Uterus (tissue), 3 donors: ENCODE measurements at regions not wholly inside any gene's neighbourhood (a gene's known extent, or its start where the extent isn't known, plus 50 kb on each side); places are given as distances from the start of the nearest gene placed in this dataset.

Experiments
- DNase-seq, 2 donors: peaks; one replicate each; pipeline ENCODE4 v3.0.0-alpha.2; 2019 to 2020
- H3K27ac ChIP-seq, 2 donors: fragments of 200-600 bp; sonication (generic); 1 replicate in 1 of 2; 2 replicates in 1 of 2; pipeline ENCODE4 v1.5.1; 2016 to 2018
- H3K27me3 ChIP-seq, 2 donors: fragments of 200-600 bp; sonication (generic); one replicate each; pipeline ENCODE4 v1.5.1; 2018 to 2019; ENCODE audit warnings: control low read depth in 1 of 2
- H3K36me3 ChIP-seq, 2 donors: fragments of 200-600 bp; sonication (generic); one replicate each; pipeline ENCODE4 v1.5.1; 2019; ENCODE audit warnings: control low read depth in 1 of 2
- H3K4me1 ChIP-seq, 2 donors: fragments of 200-600 bp; sonication (generic); one replicate each; pipeline ENCODE4 v1.5.1; 2018 to 2019; ENCODE audit warnings: control low read depth in 1 of 2
- H3K4me3 ChIP-seq, 2 donors: fragments of 200-600 bp; sonication (generic); 1 replicate in 1 of 2; 2 replicates in 1 of 2; pipeline ENCODE4 v1.5.1; 2018 to 2019; ENCODE audit warnings: mild to moderate bottlenecking in 1 of 2
- H3K9me3 ChIP-seq, 2 donors: fragments of 200-600 bp; sonication (generic); one replicate each; pipeline ENCODE4 v1.5.1; 2019; ENCODE audit warnings: control low read depth in 1 of 2
- POLR2A ChIP-seq, 2 donors: fragments of 450-650 bp; IDR thresholded peaks; one replicate each; pipeline ENCODE4 v1.6.1; 2016; ENCODE audit warnings: antibody characterized with exemption in 2 of 2, mild to moderate bottlenecking in 1 of 2, moderate library complexity in 1 of 2
- intact Hi-C: fragments of 100-400 bp; cut with DNase I; formaldehyde crosslinking; loops from one replicate; pipeline ENCODE4 v1.15.1; 2023; ENCODE audit warnings: low total_unique reads
- TF ChIP-seq, protein P1 (sequence below), 4 experiments: fragments of 200-600 bp in 2 of 4; fragments of 450-650 bp in 2 of 4; sonication (generic) in 2 of 4; IDR thresholded peaks; one replicate each; pipeline ENCODE4 v1.5.1; 2016 to 2019; ENCODE audit warnings: antibody characterized with exemption in 4 of 4, mild to moderate bottlenecking in 2 of 4, moderate library complexity in 1 of 4
- donor health status: DM: yes; HTN: yes; CAD: no.

DNA sequence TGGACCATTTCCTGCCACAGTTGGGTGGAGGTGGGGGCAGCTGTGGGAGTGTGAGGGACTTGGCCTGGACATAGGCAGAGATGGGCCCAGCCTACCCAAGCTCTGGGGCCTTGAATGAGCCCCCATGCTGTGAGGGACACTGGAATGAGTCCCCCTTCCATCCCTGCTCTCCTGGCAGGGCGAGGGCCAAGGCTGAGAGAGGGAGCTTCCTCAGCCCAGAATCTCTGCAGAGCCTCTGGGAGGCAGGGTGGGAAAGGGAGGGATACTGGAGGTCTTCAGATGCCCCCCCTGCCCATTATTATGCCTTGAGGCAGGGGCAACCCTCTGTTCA lies 124.5 kb upstream of the PJA1 start:
- peaks cover 0 to 4% of the 10 kb centered on the region in 2 donors for H3K4me1 ChIP-seq
- peak overlapping the region; percentile 36 to 67 for H3K27ac ChIP-seq
- no peaks in the 10 kb centered on the region for H3K9me3 ChIP-seq
- DNase-seq, result peak in 1 of 2 donors; percentile 28
- intact Hi-C loops, result loop anchor here (5.0 to 10.0 kb wide), 2 partner anchors 225 to 462 kb away; partner anchors contain the start of gene EFNB1
- H3K4me3 ChIP-seq, result no peak overlapping the region
- H3K27me3 ChIP-seq, result no peaks in the 10 kb centered on the region
- TF ChIP-seq, protein P1, sequence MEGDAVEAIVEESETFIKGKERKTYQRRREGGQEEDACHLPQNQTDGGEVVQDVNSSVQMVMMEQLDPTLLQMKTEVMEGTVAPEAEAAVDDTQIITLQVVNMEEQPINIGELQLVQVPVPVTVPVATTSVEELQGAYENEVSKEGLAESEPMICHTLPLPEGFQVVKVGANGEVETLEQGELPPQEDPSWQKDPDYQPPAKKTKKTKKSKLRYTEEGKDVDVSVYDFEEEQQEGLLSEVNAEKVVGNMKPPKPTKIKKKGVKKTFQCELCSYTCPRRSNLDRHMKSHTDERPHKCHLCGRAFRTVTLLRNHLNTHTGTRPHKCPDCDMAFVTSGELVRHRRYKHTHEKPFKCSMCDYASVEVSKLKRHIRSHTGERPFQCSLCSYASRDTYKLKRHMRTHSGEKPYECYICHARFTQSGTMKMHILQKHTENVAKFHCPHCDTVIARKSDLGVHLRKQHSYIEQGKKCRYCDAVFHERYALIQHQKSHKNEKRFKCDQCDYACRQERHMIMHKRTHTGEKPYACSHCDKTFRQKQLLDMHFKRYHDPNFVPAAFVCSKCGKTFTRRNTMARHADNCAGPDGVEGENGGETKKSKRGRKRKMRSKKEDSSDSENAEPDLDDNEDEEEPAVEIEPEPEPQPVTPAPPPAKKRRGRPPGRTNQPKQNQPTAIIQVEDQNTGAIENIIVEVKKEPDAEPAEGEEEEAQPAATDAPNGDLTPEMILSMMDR (IDR thresholded peaks at IDR 0.05), result no peak
- no peak for TF ChIP-seq POLR2A (IDR thresholded peaks at IDR 0.05)
- H3K36me3 ChIP-seq, result no peaks in the 10 kb centered on the region

GRCh38 chrX:69289046-69289792 lies 124.0 kb upstream of the PJA1 start:
- DNase-seq, result no peak
- intact Hi-C loops, result loop anchor here (5.0 to 10.0 kb wide), 2 partner anchors 224 to 462 kb away; partner anchors contain the start of gene EFNB1
- TF ChIP-seq, protein P1 (IDR thresholded peaks at IDR 0.05), result no peak
- TF ChIP-seq POLR2A (IDR thresholded peaks at IDR 0.05), result no peak
- Histone ChIP-seq H3K27ac (peak overlapping the region; percentile 36 to 67), H3K9me3 (no peaks in the 10 kb centered on the region), H3K4me1 (peaks cover 0 to 4% of the 10 kb centered on the region in 2 donors), H3K4me3 (no peak overlapping the region), H3K27me3 (no peaks in the 10 kb centered on the region), H3K36me3 (no peaks in the 10 kb centered on the region)

DNA sequence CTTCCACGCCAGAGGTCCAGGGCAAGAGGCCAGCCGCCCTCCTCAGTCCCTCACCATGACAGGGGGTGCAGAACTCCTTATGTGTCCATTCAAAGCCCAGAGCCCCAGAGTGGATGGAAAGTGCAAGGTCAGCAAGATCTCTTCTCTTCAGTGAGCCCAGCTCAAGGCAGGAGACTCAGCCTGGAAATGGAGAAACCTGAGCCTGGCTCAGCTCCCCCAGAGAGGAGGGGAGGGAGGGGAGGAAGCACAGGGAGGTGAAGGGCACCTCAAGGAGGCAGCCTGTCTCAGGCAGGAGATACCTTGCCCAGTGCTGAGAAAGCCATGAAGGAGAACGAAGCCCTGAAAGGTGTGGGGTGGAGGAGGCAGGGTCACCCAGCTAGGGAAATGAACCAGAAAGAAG lies 121.8 kb upstream of the PJA1 start:
- DNase-seq, result no peak
- Histone ChIP-seq H3K27ac (no peak overlapping the region), H3K36me3 (no peaks in the 10 kb centered on the region), H3K4me3 (no peak overlapping the region), H3K9me3 (no peaks in the 10 kb centered on the region), H3K27me3 (no peaks in the 10 kb centered on the region), H3K4me1 (peaks cover 0 to 4% of the 10 kb centered on the region in 2 donors)
- intact Hi-C loops, result loop anchor here (5.0 to 10.0 kb wide), 2 partner anchors 222 to 460 kb away; partner anchors contain the start of gene EFNB1
- TF ChIP-seq POLR2A (IDR thresholded peaks at IDR 0.05), result no peak
- TF ChIP-seq, protein P1 (IDR thresholded peaks at IDR 0.05), result no peak

DNA sequence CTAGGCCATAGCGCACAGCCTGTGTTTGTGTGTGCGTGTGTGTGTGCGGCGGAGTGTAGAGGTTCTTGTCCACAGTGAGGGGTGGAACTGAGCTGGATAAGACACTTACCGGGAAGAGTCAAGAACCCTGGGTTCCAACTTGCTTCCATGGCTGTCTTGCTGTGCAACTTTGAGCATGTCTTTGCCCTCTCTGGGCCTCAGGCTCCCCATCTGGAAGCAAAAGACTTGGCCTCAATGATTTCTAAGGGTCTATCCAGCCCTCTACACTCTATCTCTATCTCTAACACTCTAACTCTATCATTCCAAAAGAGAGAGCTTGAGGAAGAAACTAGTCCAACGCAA lies 121.3 kb upstream of the PJA1 start:
- intact Hi-C loops, result loop anchor here (5.0 to 10.0 kb wide), 2 partner anchors 222 to 459 kb away; partner anchors contain the start of gene EFNB1
- Histone ChIP-seq H3K36me3 (no peaks in the 10 kb centered on the region), H3K4me1 (peaks cover 0 to 4% of the 10 kb centered on the region in 2 donors), H3K27me3 (no peaks in the 10 kb centered on the region), H3K9me3 (no peaks in the 10 kb centered on the region), H3K27ac (peak overlapping the region; percentile 70 to 87), H3K4me3 (no peak overlapping the region)
- DNase-seq, result no peak
- no peak for TF ChIP-seq POLR2A (IDR thresholded peaks at IDR 0.05)
- TF ChIP-seq, protein P1 (IDR thresholded peaks at IDR 0.05), result no peak

DNA sequence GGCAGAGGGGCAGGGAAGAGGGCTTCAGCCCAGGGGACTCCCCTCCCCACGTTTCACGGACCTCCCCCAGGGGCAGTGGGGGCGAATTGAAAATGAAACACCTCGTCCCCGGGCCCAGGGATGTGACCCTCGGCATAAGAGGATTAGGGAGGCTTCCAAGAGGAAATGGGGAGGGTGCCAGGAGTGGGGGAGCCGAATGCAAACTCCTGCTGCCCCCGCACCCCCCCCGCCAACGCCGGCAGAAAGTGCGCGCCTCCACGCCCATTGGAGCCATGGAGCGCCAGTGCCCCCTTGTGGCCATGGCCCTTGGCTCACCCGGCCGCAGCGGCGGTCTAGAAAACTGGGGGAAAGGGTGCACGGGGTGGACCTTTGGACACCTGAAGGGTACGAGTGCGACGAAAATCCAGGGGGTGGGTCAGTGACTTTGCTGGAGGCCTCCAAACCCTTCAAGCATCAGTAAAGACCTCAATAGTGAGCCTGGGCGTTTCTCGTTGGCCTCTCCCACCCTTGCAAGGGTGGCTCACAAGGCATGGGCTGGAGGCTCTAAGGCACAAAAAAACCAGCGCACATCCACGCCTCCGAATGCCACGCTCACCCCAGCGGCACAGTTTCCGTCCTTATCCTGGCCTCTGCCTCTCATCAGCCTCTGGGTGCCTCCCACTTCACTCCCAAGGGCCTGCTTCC lies 120.8 kb upstream of the PJA1 start:
- Histone ChIP-seq H3K4me3 (peak overlapping the region; percentile 23 to 33), H3K4me1 (peaks cover 0 to 4% of the 10 kb centered on the region in 2 donors), H3K36me3 (no peaks in the 10 kb centered on the region), H3K9me3 (no peaks in the 10 kb centered on the region), H3K27me3 (no peaks in the 10 kb centered on the region), H3K27ac (peak overlapping the region; percentile 70 to 87)
- TF ChIP-seq, protein P1 (IDR thresholded peaks at IDR 0.05), result peak; percentile 76 to 90 (median 88)
- TF ChIP-seq POLR2A (IDR thresholded peaks at IDR 0.05), result no peak
- intact Hi-C loops, result loop anchor here (5.0 to 10.0 kb wide), 2 partner anchors 221 to 459 kb away; partner anchors contain the start of gene EFNB1
- DNase-seq, result peak; percentile 80 to 86
